Urothelium cell line (cell line): ENCODE measurements at regions not wholly inside any gene's neighbourhood (a gene's known extent, or its start where the extent isn't known, plus 50 kb on each side); places are given as distances from the start of the nearest gene placed in this dataset.
"Not testable (repeated sequence)": the region's sequence is repeated elsewhere in the genome, so short reads cannot be mapped to it uniquely, and the experiment has no call there.

Experiments used
- DNase-seq: peaks from one replicate; pipeline ENCODE4 v3.0.0; 2011; ENCODE audit warnings: low spot score, mixed read lengths
- FAIRE-seq: peaks from 2 replicates; lab custom pipeline; 2011; peaks lifted over from hg19 to GRCh38; lab: Jason Lieb, UNC

- FAIRE-seq (peak; percentile 79), DNase-seq (peak; percentile 32)
Observed at GRCh38 chr11:134949121-134950090, 537.4 kb upstream of the B3GAT1 start.

GRCh38 chr11:134947556-134947955 lies 535.5 kb upstream of the B3GAT1 start:
- DNase-seq (no peak), FAIRE-seq (no peak)

GRCh38 chr11:134945993-134946392 lies 534.0 kb upstream of the B3GAT1 start:
- DNase-seq (peak; percentile 11), FAIRE-seq (no peak)

- DNase-seq (no peak), FAIRE-seq (no peak)
Observed at GRCh38 chr11:134944986-134945385, 532.9 kb upstream of the B3GAT1 start.

GRCh38 chr11:134944131-134944530 lies 532.1 kb upstream of the B3GAT1 start:
- FAIRE-seq (peak; percentile 82), DNase-seq (no peak)

GRCh38 chr11:134943544-134943943 lies 531.5 kb upstream of the B3GAT1 start:
- no peak for FAIRE-seq
- DNase-seq: no peak

GRCh38 chr11:134942681-134943080 lies 530.6 kb upstream of the B3GAT1 start:
- DNase-seq (no peak), FAIRE-seq (no peak)

- DNase-seq (peak; percentile 13), FAIRE-seq (peak; percentile 61)
Observed at GRCh38 chr11:134941936-134942600, 530.0 kb upstream of the B3GAT1 start.

- no peak for FAIRE-seq
- DNase-seq: no peak
Observed at GRCh38 chr11:134941326-134941725, 529.3 kb upstream of the B3GAT1 start.

- DNase-seq (no peak), FAIRE-seq (no peak)
Observed at GRCh38 chr11:134940441-134941126, 528.5 kb upstream of the B3GAT1 start.

- no peak for DNase-seq
- FAIRE-seq: no peak
Observed at GRCh38 chr11:134939905-134940304, 527.9 kb upstream of the B3GAT1 start.

- DNase-seq (no peak), FAIRE-seq (no peak)
Observed at GRCh38 chr11:134939031-134939430, 527.0 kb upstream of the B3GAT1 start.

- FAIRE-seq (no peak), DNase-seq (no peak)
Observed at GRCh38 chr11:134938212-134938611, 526.2 kb upstream of the B3GAT1 start.

- not testable (repeated sequence) for FAIRE-seq, DNase-seq
Observed at GRCh38 chr11:134937193-134937592, 525.2 kb upstream of the B3GAT1 start.

GRCh38 chr11:134932761-134933160 lies 520.7 kb upstream of the B3GAT1 start:
- DNase-seq (no peak), FAIRE-seq (no peak)

GRCh38 chr11:134925432-134925831 lies 513.4 kb upstream of the B3GAT1 start:
- DNase-seq (no peak), FAIRE-seq (no peak)

- DNase-seq (no peak), FAIRE-seq (no peak)
Observed at GRCh38 chr11:134923441-134923840, 511.4 kb upstream of the B3GAT1 start.

- DNase-seq: no peak
- FAIRE-seq: no peak
Observed at GRCh38 chr11:134921938-134922337, 509.9 kb upstream of the B3GAT1 start.

GRCh38 chr11:134920851-134921608 lies 509.0 kb upstream of the B3GAT1 start:
- FAIRE-seq: no peak
- no peak for DNase-seq

- FAIRE-seq: no peak
- no peak for DNase-seq
Observed at GRCh38 chr11:134916421-134917213, 504.6 kb upstream of the B3GAT1 start.
